ENCODE measurements at regions not wholly inside any gene's neighbourhood (a gene's known extent, or its start where the extent isn't known, plus 50 kb on each side); places are given as distances from the start of the nearest gene placed in this dataset.
A peak's percentile ranks its signal among the peaks of the same experiment; 100 is the strongest.
"Not testable (repeated sequence)": the region's sequence is repeated elsewhere in the genome, so short reads cannot be mapped to it uniquely, and the experiment has no call there.

DNA sequence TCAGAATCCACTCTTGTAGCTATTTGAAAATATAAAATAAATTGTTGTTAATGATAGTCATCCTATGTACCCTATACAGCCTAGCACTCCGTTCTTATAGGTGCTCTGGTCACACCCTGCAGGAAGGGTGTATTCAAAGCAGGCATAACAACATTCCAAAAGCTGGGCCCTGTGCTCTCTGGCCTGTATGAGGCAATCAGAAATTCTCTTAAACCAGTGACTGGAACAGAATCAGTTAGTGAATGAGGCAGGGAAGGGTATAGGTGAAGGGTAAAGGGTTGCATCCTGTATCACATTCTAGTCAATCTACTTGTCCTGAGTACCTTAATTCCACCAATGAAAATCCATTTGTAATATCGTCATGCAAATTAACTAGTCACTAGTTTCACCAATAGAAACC is 154.5 kb upstream of the ZNF217 start:
- DNase-seq (ENCODE audit: low read depth), result no peak

- no peak for DNase-seq (ENCODE audit: low read depth)
Observed at GRCh38 chr20:53743607-53744260, 150.1 kb upstream of the ZNF217 start.

GRCh38 chr20:53742685-53743081 is 149.0 kb upstream of the ZNF217 start:
- DNase-seq (ENCODE audit: low read depth), result no peak

DNA sequence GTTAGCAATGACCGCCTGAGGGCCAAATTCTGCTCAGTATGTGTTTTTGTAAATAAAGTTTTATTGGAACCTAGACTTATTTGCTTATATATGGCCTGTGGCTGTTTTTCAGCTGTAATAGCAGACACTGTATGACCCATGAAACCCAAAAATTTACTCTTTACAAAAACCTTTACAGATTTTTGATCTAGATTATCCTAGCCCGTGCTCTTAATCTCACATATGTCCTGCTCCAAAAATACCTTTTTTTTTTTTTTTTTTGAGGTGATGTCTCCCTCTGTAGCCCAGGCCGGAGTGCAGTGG is 148.0 kb upstream of the ZNF217 start:
- DNase-seq (ENCODE audit: low read depth), result no peak

DNA sequence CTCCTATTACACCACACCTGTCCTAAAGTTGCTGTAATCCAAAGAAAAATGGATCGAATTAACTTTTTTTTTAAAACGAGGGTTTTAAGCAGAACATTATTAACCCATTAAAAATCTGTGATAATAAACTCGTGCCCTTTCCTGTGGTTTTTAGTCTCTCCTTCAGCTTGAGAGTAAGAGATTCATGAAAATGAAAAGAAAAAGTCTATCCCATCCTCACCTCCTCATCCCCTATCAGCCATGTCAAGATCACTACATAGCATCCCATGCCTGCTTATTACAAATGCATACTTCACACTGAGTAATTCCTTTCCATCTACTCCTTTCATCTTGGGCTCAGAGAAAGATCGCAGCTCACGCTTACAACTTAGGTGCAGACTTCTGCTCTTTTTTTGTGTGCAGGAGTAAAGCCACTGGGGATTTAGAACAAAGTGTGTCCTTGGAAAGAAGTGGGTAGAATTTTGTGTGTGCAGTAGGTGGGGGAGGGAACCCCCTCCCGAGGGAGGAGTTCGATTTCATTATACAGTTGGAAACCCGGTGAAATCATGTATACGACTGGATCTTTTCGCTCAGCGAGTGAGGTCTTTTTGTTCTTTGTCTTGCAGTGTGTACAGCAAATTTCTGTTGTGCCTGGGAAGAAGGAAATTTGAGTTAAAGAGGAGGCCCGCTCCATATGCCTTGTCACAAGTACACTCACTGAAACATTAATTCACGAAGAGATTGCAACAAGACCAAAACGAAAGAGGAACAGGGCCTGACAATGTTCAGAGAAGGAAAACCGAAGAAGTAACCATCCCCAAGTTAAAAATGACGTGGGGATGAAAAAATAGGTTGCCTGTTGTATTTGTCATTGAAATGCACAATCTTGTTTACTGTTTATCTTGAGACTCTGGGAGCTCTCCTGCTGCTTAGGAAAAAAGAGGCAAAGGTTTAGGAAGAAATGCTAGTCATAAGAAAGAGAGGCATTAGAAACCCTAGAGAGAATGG is 146.5 kb upstream of the ZNF217 start:
- DNase-seq (ENCODE audit: low read depth), result no peak

DNA sequence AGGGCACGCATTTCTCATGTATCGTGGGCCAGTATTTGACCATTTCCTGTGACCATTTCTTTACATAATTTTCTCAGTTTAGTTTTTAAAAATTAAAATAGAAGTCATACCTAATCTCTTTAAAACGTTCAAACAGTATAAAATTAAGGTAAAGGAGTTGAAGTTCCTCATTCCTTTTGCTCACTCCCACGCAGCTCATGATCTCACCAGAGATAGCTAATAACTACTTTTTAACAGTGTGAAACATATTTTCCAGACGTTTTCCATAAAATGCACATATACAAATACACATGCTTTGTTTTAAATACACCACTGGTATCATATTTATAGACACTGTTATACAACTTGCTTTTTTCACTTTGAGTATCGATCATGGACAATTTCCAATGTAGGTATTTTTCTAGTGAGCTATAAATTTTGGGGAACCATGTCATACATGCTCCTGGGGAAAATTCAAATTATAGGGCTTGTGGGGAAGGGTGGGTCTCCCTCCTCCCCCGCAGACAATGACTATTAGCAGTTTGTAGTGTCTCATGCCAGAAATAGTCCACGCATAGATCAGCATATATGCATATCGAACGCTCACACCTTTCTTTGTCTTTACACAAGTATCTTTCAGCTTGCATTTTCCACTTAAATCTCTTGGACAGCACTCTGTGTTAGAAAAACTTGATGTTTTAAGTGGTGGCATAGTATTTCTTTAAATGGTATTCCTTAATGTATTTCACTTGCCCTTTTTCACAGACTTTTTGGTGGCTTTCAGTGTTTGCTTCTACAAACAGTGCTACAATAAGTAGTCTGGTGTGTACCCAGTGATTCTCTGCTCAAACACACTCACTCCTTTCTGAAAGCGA is 145.5 kb upstream of the ZNF217 start:
- no peak for DNase-seq (ENCODE audit: low read depth)

DNA sequence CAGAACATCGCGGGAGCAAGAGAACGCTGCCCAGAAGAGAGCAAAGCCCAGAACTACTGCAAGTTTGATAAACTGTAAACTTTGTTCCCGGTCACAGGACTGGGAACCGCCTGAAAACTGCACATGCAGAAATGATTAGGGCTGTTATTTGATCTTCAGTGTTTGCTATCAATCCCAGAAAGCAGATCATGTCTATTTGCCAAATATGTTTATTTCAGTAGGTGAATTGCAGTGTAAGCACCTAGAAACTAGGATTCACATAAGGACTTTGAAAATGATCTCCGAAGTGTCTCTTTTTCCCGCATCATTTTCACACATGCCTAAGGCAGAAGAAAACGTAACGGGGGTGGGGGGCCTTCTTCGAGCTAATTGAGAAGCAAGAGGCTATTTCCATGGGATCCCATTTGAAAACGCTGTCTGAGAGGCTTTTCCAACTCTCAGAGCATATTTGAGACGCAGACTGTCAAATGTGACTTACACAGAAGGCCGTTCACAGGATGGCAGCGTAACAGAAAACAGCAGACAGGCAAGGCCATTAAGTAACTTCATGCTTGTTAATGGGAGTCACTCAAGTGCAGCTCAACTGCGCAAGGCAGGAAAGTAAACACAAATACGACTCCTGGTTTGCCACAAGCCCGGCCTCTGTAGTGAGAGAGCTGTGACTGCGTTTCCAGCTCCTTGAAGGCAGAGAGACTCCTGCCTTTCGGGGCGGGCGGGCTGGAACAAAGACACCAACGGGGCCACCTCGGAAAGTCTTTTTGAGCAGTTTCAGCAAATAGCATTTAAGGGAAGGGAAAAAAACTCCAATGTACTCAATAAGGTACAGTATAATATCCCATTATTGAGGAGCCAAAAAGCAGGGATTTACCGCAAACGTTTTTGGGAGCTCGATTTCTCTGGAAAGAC is 144.7 kb upstream of the ZNF217 start:
- peak; percentile 63 for DNase-seq (ENCODE audit: low read depth)

DNA sequence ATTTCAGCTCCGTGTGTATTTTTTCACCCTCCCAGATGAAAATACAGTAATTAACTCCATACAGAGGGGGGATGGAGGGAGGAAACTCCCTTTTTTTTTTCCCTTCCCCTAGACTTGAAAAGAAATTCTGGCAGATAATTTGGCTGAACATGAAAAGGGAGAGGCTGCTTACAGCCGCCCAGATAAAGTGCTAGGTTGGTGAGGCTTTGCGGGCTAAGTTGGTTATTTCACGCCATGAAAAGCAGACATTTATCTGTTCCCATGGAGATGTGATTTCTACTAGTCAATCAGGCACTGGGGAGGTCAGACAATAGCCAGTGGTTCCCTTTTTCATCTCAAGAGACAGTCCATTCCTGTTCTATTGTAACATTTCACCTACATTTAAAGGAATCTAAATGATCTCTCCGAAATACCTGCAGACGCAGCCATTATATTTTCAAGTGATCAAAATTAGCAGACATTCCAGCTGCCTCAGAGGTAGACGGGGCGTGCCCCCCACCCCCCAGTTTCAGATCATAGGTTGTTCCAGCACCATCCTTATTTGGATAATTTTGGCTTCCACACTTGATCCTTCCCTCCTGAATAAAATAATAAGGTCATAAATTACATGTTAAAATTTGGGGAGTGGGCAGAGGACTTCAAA is 143.9 kb upstream of the ZNF217 start:
- DNase-seq (ENCODE audit: low read depth), result no peak

- no peak for DNase-seq (ENCODE audit: low read depth)
Observed at GRCh38 chr20:53736757-53737395, 143.2 kb upstream of the ZNF217 start.

DNA sequence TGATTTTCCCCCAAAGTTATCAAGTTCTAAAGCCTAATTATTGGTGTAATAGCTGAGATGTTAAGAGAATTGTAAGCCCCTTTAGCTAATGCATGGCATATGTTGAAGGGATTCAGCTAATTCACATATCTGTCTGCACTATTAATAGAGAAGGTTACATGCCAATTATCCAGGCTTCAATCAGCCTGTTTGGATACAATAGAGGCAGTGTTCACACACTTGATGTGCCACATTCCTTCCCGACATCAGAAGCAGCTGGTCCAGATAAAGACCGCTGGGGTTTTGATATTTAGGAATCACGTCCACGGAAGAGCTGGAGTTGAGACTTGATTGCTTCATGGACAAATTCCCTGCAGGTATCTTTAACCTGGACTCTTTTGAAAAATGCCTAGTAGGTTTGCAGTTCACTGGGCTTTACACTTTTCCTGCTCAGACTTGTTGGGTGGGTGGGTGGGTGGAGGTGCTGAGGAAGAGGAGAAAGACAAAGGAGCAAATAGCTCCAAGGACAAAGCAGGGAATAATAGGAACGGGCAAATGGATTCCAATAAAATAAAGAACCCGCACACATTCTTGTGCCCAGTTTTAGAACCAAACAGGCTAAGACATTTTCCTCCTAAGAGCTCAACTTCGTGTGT is 142.6 kb upstream of the ZNF217 start:
- DNase-seq (ENCODE audit: low read depth), result no peak

GRCh38 chr20:53735536-53736050 is 142.0 kb upstream of the ZNF217 start:
- DNase-seq (ENCODE audit: low read depth), result peak; percentile 91

- DNase-seq (ENCODE audit: low read depth), result no peak
Observed at GRCh38 chr20:53734006-53734688, 140.5 kb upstream of the ZNF217 start.

DNA sequence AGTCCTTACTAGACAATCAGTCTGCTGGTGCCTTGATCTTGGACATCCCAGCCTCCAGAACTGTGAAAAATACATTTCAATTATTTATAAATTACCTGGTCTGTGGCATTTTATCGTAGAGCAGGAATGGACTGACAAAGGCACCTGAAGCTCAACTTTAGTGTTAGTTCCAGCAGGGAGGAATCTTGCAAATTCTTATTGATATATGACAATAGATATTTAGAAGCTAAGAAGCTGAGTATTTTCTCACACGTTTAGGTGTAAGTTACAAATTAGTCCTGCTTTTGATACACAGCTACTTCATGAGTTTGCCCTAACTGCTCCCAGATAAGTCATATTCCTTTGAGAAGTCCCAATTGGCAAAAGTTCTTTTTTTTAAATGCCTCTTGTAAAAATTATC is 138.0 kb upstream of the ZNF217 start:
- DNase-seq (ENCODE audit: low read depth), result no peak

DNA sequence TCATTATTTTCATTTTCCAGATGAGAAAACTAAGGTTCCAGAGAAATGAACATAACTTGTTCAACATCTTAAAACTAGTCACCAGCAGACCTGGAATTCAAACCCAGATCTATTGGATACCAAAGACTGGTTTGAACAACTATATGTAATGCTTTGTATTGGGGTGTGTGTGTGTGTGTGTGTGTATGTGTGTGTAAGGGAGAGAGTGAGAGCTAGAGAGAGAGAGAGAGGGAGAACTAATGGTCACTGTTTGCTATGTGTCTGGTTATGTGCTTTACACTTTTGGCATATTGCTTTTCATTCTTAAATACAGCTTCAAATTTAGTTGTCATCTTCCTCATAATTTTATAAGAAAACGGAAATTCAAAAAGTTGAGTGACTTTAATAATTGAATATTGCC is 134.7 kb upstream of the ZNF217 start:
- no peak for DNase-seq (ENCODE audit: low read depth)

DNA sequence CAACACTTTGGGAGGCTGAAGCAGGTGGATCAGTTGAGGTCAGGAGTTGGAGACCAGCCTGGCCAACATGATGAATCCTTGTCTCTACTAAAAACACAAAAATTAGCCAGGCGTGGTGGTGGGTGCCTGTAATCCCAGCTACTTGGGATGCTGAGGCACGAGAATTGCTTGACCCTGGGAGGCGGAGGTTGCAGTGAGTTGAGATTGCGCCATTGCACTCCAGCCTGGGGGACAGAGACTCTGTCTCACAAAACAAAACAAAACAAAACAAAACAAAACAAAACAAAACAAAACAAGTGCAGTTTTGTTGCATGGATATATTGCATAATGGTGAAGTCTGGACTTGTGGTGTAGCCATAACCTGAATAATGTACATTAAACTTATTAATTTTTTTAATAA is 133.6 kb upstream of the ZNF217 start:
- not testable (repeated sequence) for DNase-seq (ENCODE audit: low read depth)

DNA sequence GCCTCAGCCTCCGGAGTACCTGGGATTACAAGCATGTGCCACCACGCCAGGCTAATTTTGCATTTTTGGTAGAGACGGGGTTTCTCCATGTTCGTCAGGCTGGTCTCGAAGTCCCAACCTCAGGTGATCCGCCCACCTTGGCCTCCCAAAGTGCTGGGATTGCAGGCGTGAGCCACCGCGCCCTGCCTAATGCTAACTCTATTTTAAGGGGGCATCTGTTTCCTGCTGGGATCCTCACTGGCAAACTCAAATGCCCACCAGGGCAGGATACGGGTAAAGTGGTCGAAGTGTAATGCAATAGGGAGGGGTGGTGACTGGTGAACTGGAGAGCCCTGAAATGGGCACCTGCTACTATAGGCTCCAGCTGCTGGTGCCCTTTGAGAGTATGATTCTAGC is 131.9 kb upstream of the ZNF217 start:
- DNase-seq (ENCODE audit: low read depth), result no peak

- DNase-seq (ENCODE audit: low read depth), result no peak
Observed at GRCh38 chr20:53723621-53724020, 130.0 kb upstream of the ZNF217 start.

DNA sequence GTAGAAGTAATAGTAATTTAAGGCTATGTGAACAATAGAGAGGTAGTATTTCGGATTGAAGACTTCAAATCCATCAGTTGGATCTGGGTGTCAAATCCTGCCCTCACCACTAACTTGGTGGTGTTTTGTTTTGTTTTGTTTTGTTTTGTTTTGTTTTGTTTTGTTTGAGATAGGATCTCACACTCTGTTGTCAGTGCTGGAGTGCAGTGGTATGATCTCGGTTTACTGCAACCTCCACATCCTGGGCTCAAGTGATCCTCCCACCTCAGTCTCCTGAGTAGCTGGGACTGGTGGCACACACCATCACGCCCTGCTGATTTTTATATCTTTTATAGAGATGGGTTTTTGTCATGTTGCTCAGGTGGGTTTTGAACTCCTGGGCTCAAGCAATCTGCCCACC is 129.4 kb upstream of the ZNF217 start:
- DNase-seq (ENCODE audit: low read depth), result no peak

DNA sequence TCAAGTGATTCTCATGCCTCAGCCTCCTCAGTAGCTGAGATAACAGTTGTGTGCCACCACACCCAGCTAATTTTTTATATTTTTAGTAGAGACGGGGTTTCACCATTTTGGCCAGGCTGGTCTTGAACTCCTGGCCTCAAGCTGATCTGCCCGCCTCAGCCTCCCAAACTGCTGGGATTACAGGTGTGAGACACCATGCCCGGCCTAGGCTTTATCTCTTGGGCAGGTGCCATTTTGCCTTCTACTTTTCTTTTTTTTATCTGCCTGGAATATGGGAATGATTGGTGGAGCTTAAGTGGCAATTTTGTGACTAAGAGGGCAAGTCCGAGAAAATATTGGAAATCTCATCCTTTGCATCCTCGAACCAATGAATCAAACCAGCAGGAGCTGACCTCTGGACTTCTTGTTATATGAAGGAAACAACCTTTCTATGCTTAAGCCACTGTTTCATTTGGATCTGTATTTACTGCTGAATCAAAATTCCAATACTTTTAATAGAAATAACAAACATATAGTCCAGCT is 128.9 kb upstream of the ZNF217 start:
- DNase-seq (ENCODE audit: low read depth), result no peak

Data from non-pigmented ciliary epithelial cell (primary cell).